Loucy (cell line): ENCODE measurements at regions not wholly inside any gene's neighbourhood (a gene's known extent, or its start where the extent isn't known, plus 50 kb on each side); places are given as distances from the start of the nearest gene placed in this dataset.

Experiments used
- CTCF ChIP-seq: fragments of 200-600 bp; sonication (generic); conservative IDR thresholded peaks from 2 replicates; pipeline ENCODE4 v1.5.1; 2014; ENCODE audit warnings: mild to moderate bottlenecking, antibody characterized with exemption, low read length
- EZH2phosphoT487 ChIP-seq: fragments of 200-600 bp; IDR thresholded peaks from 2 replicates; pipeline ENCODE4 v1.6.1; 2018; ENCODE audit warnings: antibody characterized with exemption, mild to moderate bottlenecking, moderate library complexity, borderline replicate concordance

DNA sequence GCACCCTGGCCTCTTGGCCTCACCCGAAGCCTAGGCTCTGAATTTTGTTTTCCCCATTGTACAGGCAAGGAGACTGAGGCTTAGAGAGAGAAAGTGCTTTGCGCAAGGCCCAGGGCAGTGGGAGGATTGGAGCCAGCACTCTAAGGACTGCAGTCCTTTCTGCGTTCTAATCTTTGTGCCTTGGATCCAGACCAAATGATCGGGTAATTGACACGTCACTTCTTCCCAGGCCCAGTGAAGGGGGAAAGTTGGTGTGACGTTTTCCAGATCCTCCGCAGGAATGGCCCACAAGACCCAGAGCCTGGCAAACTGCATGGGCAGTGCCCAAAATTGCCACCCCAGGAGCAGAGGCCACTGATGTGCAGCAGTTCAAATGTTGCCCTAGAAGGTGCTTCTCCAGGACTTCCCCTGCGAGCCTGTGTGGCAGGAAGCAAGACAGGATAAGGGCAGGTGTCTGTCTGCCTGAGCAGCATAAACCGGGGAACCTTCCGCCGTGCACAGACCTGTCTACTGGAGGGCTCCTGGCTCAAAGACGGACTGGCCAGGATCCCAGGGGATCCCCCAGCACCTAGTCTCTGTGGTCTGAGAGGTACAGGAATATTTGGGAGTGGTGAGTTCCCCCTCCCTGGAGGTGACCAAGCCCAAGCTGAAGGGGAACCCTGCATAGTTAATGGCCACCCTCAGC is 194.5 kb upstream of the TLE3 start:
- TF ChIP-seq CTCF (no peak), EZH2phosphoT487 (no peak)
